ENCODE measurements at regions not wholly inside any gene's neighbourhood (a gene's known extent, or its start where the extent isn't known, plus 50 kb on each side); places are given as distances from the start of the nearest gene placed in this dataset.

DNA sequence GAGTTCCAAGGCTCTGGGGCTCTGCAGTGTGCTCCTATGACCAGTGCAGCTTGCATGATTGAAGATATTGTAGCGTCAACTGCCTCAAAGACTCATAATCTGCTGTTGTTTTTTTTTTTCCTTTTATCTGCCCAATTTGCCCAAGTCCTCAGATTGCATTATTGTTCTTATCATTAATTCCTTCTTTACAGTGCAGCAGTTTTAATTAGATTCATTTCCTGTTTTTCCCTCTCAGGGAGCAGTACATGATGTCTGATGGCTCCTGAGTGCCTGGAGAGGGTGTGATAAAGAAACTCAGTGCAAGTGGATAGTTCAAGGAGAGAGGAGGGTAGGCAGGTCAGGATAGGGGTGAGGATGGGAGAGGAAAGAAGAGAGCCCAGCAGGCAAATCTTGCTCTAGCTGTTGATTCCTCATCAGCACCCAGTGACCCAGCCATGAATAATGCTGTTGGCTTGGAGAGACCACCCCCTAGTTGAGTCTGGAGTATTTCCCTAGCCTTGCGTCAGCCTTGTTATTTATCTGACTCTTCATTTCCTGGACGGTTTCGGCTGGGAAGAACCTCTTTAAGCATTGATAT is 219.6 kb upstream of the SESN3 start:
- peak; percentile 64 for DNase-seq (ENCODE audit: low read depth, low spot score)
- in situ Hi-C loops (cut with HindIII; ENCODE audit: low sequenced_read_pairs) = no loop called here
- TF ChIP-seq CTCF (IDR thresholded peaks at IDR 0.05; ENCODE audit: low read depth, low read length) = no peak
- no peak overlapping the region for H3K4me3 ChIP-seq (ENCODE audit: low read depth, low read length)

GRCh38 chr11:95445746-95446333 is 214.8 kb upstream of the SESN3 start:
- no peak for TF ChIP-seq CTCF (IDR thresholded peaks at IDR 0.05; ENCODE audit: low read depth, low read length)
- no peak for DNase-seq (ENCODE audit: low read depth, low spot score)
- in situ Hi-C loops (cut with HindIII; ENCODE audit: low sequenced_read_pairs) = no loop called here
- no peak overlapping the region for H3K4me3 ChIP-seq (ENCODE audit: low read depth, low read length)

DNA sequence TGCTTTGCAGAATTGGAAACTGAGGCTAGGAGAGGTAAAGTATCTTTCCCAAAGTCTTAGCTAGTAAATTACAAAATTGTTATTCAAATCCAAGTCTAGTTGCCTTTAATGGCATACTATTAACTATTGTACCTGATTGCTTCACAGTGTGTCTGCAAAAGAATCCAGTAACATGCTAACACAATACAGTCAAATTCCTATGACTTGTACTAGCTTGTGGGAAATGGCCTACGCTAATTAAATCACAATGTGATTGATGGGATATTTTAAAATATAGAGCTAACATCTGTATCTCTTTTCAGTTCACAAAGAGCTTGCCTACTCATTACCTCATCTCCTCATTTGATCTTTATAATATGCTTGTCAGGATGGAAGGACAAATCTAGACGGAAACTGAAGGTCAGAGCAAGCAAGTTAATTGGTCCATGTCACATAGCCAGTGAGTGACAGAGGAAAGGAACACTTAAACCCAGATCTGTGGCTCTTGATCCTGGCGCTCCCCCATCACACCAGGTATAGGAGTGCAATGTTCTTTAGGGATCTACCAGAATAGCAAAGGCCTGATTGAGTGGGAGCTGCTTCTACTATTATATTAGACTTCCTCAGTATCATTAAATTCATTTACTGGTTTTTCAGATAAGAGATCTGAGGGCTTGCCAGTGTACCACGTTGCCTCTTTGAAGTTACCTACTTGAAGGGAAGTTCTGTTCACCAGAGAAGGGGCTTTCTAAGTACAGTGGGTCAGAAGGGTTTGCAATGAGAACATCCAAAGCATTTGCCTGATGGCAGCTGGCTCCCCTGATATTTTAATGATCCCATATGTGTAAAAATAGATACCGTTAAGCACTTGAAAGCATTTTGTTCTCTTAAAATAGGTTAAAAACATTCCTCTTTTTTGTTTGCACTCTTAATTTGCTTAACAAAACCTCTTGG is 213.6 kb upstream of the SESN3 start:
- in situ Hi-C loops (cut with HindIII; ENCODE audit: low sequenced_read_pairs) = no loop called here
- H3K4me3 ChIP-seq (ENCODE audit: low read depth, low read length) = no peak overlapping the region
- no peak for TF ChIP-seq CTCF (IDR thresholded peaks at IDR 0.05; ENCODE audit: low read depth, low read length)
- no peak for DNase-seq (ENCODE audit: low read depth, low spot score)

DNA sequence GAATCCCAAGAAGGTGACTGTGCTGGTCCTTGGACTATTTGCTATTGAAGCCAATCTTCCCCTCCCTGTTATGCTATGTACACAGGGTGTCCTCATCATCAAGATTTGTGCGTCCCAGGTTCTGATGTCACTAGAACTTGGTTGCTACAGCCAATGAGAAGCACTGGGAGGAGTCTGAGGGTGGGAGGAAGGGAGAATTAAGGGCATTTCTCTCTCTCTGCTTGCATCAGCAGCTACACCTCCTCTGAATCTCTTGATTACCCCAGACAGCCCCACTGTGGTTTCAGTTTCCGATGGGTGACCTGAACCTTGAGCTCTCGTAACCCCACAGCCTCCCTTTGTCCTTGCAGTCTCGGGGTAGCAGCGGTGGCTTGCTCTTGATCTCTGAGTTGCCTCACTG is 212.4 kb upstream of the SESN3 start:
- DNase-seq (ENCODE audit: low read depth, low spot score) = no peak
- in situ Hi-C loops (cut with HindIII; ENCODE audit: low sequenced_read_pairs) = no loop called here
- TF ChIP-seq CTCF (IDR thresholded peaks at IDR 0.05; ENCODE audit: low read depth, low read length) = no peak
- no peak overlapping the region for H3K4me3 ChIP-seq (ENCODE audit: low read depth, low read length)

DNA sequence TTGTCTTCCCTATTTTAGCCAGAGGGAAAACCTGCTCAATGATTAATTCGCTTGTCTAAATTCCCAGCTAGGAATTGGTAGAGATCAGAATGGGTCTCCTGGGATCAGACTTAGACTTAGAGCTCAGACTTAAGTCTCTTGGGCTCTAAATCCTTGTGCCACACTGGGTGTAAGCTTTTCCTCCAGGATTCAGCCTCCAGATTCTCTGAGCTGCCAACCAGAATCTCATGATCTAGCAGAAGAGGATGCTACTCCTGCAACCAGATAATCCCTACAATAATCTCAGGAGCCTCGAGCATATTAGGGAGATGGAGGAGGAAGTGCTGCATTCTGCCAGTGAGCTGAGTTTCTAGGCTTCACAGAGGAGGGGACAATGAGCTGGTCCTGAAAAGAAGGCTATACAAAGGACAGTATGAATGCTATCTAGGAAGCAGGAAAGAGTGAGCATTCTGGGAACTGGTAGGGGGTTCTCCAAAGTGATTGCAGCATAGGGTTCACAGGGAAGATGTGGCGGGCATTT is 211.6 kb upstream of the SESN3 start:
- no peak overlapping the region for H3K4me3 ChIP-seq (ENCODE audit: low read depth, low read length)
- DNase-seq (ENCODE audit: low read depth, low spot score) = no peak
- in situ Hi-C loops (cut with HindIII; ENCODE audit: low sequenced_read_pairs) = no loop called here
- no peak for TF ChIP-seq CTCF (IDR thresholded peaks at IDR 0.05; ENCODE audit: low read depth, low read length)

GRCh38 chr11:95435628-95436353 is 204.8 kb upstream of the SESN3 start:
- no peak for DNase-seq (ENCODE audit: low read depth, low spot score)
- in situ Hi-C loops (cut with HindIII; ENCODE audit: low sequenced_read_pairs) = no loop called here
- TF ChIP-seq CTCF (IDR thresholded peaks at IDR 0.05; ENCODE audit: low read depth, low read length) = no peak
- no peak overlapping the region for H3K4me3 ChIP-seq (ENCODE audit: low read depth, low read length)
